ENCODE measurements at regions not wholly inside any gene's neighbourhood (a gene's known extent, or its start where the extent isn't known, plus 50 kb on each side); places are given as distances from the start of the nearest gene placed in this dataset.
A peak's percentile ranks its signal among the peaks of the same experiment; 100 is the strongest.

DNA sequence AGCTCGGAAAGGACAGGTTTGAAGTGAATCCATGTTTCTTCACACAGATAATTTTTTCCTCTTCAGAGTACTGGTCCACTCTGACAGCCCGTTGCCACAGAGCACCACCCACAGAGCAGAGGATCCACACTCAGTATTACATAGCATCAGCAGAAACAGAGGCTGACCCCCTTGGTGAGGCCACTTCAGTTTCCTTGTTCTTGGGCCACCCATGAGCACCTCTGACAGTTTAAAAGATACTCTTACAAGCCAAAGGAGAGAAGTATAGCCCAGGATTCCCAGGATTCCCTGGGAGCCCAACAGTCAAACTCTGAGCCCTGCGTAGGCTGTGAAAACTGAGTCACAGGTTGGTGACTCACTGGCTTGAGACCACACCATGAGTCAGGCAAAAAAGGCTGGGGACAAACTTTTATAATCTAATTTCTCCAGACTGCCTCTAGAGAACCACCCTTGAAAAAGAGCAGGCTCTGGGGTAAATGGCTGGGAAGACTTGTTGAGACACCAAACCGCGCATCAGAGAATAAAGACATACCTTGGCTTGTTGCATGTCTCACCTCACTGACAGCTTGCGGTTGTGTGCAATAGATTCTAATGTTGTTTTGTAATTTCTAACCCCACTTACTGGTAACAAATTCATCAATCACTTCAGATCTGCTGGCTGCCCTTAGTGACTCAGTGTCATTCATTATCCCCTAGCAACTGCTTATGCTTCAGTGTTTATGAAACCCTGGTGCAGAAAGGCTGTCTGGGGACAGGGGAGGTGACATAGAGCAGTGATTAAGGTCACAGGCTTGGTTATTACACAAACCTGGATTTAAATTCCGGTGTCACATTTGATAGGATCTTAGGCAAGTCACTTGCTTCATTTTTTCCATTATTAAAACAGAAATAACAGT is 56.9 kb upstream of the PRSS23 start:
- peaks cover 14% of the 10 kb centered on the region for H3K9me3 ChIP-seq (ENCODE audit: control insufficient read depth, low read length)
- no peak for TF ChIP-seq CTCF (conservative IDR thresholded peaks at IDR 0.05)
- no peak overlapping the region for H3K4me3 Mint-ChIP-seq
- no peak overlapping the region for H3K4me3 ChIP-seq (ENCODE audit: low read length)
- peaks cover 2% of the 10 kb centered on the region for H3K27me3 Mint-ChIP-seq (ENCODE audit: insufficient read depth)
- 78 to 92% methylated on average over 5 to 7 of the region's 7 CpGs for WGBS, 2 experiments (ENCODE audit: insufficient coverage in 1 of 2, insufficient read length in 1 of 2)
- H3K27me3 ChIP-seq (ENCODE audit: control insufficient read depth, insufficient read depth, low read length, poor library complexity, severe bottlenecking) = no peaks in the 10 kb centered on the region
- no peak for DNase-seq
- no peaks in the 10 kb centered on the region for H3K36me3 Mint-ChIP-seq (ENCODE audit: low read depth)
- H3K9ac ChIP-seq (ENCODE audit: extremely low read depth, low read length, poor library complexity, severe bottlenecking) = no peak overlapping the region
- no peaks in the 10 kb centered on the region for H3K36me3 ChIP-seq (ENCODE audit: control insufficient read depth, insufficient read depth, low read length)
- no peak overlapping the region for H3K27ac ChIP-seq (ENCODE audit: low read depth, low read length)
- no peak overlapping the region for H3K27ac Mint-ChIP-seq
- peaks cover 11% of the 10 kb centered on the region for H3K4me1 ChIP-seq (ENCODE audit: control insufficient read depth, insufficient read depth, low read length)
- peaks cover 18% of the 10 kb centered on the region for H3K4me1 Mint-ChIP-seq
- H3K9me3 Mint-ChIP-seq = peaks cover 5% of the 10 kb centered on the region

- WGBS, 2 experiments (ENCODE audit: insufficient coverage in 1 of 2, insufficient read length in 1 of 2) = 95 to 97% methylated on average over 5 to 6 of the region's 6 CpGs
- Histone ChIP-seq H3K9me3 (ENCODE audit: control insufficient read depth, low read length) (peaks cover 14% of the 10 kb centered on the region), H3K9ac (ENCODE audit: extremely low read depth, low read length, poor library complexity, severe bottlenecking) (no peak overlapping the region), H3K4me1 (ENCODE audit: control insufficient read depth, insufficient read depth, low read length) (peaks cover 11% of the 10 kb centered on the region), H3K27me3 (ENCODE audit: control insufficient read depth, insufficient read depth, low read length, poor library complexity, severe bottlenecking) (no peaks in the 10 kb centered on the region), H3K4me3 (ENCODE audit: low read length) (no peak overlapping the region), H3K36me3 (ENCODE audit: control insufficient read depth, insufficient read depth, low read length) (no peaks in the 10 kb centered on the region), H3K27ac (ENCODE audit: low read depth, low read length) (no peak overlapping the region)
- DNase-seq = no peak
- peaks cover 5% of the 10 kb centered on the region for H3K9me3 Mint-ChIP-seq
- TF ChIP-seq CTCF (conservative IDR thresholded peaks at IDR 0.05) = no peak
- H3K27ac Mint-ChIP-seq = peak overlapping the region; percentile 45
- no peaks in the 10 kb centered on the region for H3K36me3 Mint-ChIP-seq (ENCODE audit: low read depth)
- no peak overlapping the region for H3K4me3 Mint-ChIP-seq
- H3K27me3 Mint-ChIP-seq (ENCODE audit: insufficient read depth) = peaks cover 2% of the 10 kb centered on the region
- H3K4me1 Mint-ChIP-seq = peaks cover 15% of the 10 kb centered on the region
These were observed 58.2 kb upstream of the PRSS23 start for GRCh38 chr11:86741839-86742805.

DNA sequence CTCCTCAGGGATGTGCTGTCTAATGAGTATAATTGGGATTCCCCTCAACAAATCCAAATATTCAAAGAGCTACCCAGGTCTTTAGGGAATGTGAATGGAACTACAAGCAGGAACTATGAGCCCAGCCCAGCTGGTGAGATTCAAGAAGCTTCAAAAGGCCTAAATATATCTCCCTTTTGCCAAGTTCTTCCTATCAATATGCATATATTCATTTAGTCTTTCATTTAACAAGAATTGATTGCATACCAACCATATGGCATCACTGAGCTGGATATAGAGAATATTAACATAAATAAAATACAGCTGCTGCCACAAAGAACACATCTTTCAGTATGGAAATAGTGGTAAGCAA is 58.9 kb upstream of the PRSS23 start:
- peaks cover 14% of the 10 kb centered on the region for H3K9me3 ChIP-seq (ENCODE audit: control insufficient read depth, low read length)
- H3K4me1 ChIP-seq (ENCODE audit: control insufficient read depth, insufficient read depth, low read length) = peaks cover 11% of the 10 kb centered on the region
- peaks cover 5% of the 10 kb centered on the region for H3K9me3 Mint-ChIP-seq
- H3K27ac ChIP-seq (ENCODE audit: low read depth, low read length) = no peak overlapping the region
- H3K27me3 ChIP-seq (ENCODE audit: control insufficient read depth, insufficient read depth, low read length, poor library complexity, severe bottlenecking) = no peaks in the 10 kb centered on the region
- peaks cover 15% of the 10 kb centered on the region for H3K4me1 Mint-ChIP-seq
- peak overlapping the region; percentile 95 for H3K27ac Mint-ChIP-seq
- H3K27me3 Mint-ChIP-seq (ENCODE audit: insufficient read depth) = peaks cover 2% of the 10 kb centered on the region
- no peak for DNase-seq
- no peaks in the 10 kb centered on the region for H3K36me3 ChIP-seq (ENCODE audit: control insufficient read depth, insufficient read depth, low read length)
- no peak overlapping the region for H3K4me3 Mint-ChIP-seq
- H3K9ac ChIP-seq (ENCODE audit: extremely low read depth, low read length, poor library complexity, severe bottlenecking) = no peak overlapping the region
- no peak for TF ChIP-seq CTCF (conservative IDR thresholded peaks at IDR 0.05)
- H3K4me3 ChIP-seq (ENCODE audit: low read length) = no peak overlapping the region
- no peaks in the 10 kb centered on the region for H3K36me3 Mint-ChIP-seq (ENCODE audit: low read depth)
